NCI-H2196 (cell line): ENCODE measurements at regions not wholly inside any gene's neighbourhood (a gene's known extent, or its start where the extent isn't known, plus 50 kb on each side); places are given as distances from the start of the nearest gene placed in this dataset.

Source experiments
- DNase-seq: peaks from one replicate; lab custom pipeline; 2025; ENCODE audit not compliant: unreplicated experiment; lab: John Stamatoyannopoulos, UW

DNA sequence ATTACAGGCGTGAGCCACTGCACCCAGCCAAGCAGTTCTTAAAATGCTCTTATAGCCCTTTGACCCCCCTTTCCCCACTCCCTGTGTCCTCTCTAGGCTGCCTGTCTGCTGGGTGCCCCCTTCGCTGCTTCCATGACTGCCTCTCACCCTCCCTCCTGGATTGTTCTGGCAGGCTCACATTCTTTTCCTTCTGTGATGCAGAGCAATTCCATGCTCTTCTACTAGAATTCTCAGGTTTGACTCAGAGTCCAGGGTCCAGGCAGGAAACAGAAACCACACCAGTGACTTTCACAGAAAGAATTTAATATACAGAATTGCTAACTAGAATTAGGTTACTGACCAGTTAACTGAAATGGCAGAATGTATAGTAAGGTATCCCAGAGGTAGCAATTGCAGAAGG lies 244.8 kb downstream of the BAMBI start:
- DNase-seq = no peak

DNA sequence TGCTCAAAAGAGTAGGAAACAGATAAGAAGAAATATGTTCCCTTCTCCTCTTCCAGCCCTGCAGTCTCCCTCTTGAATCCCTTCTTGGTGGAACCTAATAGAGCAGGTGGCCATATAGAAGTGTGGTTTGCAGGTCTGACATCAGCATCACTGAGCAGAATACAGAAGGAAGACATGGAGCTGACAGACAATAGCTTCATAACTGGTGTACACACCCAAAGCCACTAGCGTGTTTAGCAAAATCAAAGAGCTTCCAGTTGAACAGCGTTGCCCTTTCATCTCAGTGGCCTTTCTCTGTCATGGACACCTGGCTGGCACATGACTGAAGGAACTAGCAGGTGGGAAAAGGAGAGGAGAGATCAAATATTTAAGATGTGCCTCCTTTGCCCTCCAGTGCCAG lies 245.5 kb downstream of the BAMBI start:
- DNase-seq = no peak

GRCh38 chr10:28924717-28925116 lies 247.4 kb downstream of the BAMBI start:
- DNase-seq = no peak

DNA sequence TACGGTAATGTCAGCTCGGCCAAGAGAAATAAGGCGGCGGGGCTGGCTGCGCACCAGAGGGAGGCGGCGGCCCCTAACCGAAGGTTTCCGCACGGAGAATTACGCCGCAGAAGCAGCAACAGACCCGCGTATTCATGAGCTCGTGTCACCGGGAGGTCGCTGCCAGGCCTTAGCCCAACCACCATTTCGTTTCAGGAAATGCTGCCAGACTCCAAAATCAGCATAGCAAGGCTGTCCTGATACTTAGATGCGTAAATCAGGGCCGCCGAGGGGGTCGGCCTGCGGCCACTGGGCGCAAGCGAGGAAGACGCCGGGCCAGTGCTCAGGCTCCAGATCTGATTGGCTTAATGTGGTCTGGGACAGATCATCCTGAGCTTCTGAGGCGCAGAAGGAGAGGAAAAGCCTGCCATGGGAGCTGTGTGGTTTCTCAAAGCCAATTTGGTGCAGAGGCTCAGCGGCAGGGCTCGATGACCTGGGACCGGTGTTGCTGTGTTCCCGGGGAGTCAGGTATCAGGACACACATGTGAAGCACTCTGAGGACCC lies 247.9 kb downstream of the BAMBI start:
- DNase-seq = no peak

GRCh38 chr10:28926932-28927331 lies 249.6 kb downstream of the BAMBI start:
- no peak for DNase-seq

DNA sequence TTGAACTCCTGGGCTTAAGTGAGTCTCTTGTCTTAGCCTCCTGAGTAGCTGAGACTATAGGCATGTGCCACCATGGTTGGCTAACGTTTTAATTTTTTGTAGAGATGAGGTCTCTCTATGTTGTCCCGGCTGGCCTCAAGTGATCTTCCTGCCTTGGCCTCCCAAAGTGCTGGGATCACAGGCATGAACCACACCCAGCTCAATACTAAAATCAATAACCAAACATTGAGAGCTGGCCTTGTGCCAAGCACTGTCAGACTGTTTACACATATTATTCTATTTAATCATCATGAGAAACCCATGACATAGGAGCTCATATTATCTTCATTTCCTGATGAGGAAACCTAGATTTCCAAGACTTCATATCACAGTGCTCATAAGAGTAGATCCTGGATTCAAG lies 251.2 kb downstream of the BAMBI start:
- no peak for DNase-seq

DNA sequence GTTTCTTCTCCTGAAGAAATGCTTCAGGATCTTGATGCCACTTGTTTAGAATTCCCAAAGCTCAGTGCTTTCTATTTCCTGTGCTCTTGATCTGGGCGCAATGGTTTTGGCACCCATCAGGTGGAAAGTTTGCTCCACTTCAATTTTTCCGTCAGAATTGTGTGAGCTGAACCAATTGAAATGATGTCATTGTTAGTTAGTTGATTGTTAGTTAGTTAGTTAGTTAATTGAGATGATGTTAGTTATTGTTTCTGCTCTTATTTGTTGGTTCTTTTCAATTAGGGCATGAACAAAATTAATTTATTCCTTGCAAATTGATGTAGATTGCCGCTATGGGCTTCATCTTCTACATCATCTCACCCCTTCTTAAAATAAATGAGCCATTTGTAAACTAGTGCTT lies 252.6 kb downstream of the BAMBI start:
- no peak for DNase-seq

- no peak for DNase-seq
These were observed 253.5 kb downstream of the BAMBI start for GRCh38 chr10:28930514-28931495.

GRCh38 chr10:28935061-28935460 lies 257.7 kb downstream of the BAMBI start:
- DNase-seq = no peak

GRCh38 chr10:28937959-28938358 lies 260.6 kb downstream of the BAMBI start:
- no peak for DNase-seq

- no peak for DNase-seq
These were observed 261.4 kb downstream of the BAMBI start for GRCh38 chr10:28938745-28939144.

DNA sequence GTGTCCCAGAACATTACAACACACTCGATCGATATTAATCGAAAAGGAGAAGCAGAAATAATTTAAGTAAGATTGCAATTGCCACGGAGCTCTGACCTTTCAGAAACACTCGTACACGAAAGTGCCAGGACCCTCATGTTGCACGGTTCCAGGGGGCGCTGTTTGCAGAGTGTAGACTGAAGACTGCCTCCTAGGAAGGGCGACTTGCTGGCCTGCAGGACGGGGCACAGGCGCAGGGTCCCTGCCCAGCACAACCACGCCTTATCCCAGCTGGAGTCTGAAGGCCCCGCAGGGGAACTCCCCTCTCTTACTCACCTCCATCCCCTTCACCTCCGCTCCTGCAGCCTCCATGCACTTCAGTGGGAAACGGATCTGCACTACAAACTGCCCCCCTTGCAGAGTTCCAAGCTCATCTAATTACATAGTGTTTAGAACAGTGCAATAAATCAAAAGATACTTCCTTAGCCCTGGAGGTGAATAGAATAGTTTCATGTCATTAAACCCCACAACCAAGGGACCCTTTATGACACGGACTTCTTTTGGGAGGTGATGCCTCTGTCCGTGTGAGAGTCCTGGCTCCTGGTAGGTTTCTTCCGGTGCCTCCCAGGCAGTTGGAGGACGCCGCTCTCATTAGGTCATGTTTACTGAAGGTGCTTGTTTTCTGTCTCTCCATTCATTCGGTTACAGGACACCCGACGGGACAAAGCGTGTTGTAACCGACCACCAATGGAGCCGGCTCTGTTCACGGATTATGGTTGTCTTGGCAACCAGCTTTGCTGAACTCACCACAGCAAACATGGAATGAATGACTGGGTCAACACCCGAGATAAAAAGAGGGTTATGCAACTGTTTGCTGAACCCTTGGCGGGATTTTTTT lies 262.2 kb downstream of the BAMBI start:
- peak; percentile 89 for DNase-seq

DNA sequence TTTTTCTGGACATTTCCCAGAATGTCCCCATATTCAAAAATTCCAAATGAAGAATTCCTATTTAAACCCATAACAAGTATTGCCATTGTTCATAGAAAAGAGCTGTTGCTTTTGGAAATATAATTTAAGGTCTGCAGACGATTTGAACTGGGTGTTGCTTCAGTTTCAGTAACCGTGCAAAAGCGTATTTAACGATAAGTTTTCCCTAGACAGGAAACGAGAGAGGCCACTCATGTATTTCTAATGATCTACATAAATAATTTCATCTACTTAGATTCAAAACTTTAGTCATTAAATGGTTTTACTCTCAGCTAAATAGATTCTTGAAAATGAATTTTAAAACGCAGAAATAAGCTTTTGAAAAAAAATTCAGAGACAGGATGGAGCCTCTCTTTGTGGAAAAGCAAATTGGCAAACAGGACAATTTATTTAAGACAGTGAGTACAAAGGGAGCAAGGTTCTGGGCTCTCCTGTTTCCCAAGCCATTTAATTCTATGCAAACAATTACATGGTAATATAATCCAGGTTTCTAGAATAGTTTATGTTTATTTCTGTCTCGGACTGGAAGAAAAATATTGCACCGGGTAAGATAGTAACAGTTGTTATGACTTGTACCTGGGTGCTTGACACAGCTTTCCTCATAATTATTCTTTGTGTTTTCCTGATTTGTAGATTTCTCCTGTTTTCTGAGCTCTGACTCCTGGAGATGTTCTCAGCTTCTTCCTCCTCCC lies 263.0 kb downstream of the BAMBI start:
- DNase-seq = peak; percentile 39

DNA sequence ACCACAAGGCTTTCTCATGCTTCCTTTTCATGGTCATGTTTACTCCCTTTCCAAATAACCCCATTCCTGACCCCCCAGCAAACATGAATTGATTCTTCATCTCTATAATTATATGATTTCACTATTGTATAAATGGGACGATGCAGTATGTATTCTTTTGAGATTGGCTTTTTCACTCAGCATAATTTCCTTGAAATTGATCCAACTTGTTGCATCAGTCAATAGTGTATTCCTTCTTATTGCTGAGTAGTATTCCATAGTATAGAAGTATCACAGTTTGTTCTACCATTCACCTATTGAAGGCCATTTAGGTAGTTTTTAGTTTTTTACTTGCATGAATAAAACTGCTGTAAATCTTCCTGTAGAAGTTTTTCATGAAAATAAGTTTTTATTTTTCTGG lies 264.7 kb downstream of the BAMBI start:
- DNase-seq = no peak

DNA sequence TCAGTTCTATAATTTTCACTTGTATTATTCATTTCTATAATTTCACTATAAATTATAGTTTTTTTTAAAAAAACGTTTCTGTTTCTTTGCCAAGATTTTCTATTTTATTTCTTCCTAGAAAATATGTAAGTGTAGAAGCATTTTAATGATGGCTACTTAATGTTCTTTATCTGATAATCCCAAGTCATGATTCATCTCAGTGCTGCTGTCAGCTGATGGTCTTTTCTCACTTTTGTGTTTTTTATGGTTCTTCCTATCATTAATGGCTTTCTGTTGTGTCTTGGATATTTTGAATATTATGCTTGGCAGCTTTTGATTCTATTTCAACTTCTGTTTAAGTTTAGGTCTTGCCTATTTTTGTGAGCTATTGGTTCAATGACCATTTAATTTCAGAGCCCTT lies 268.6 kb downstream of the BAMBI start:
- no peak for DNase-seq

- DNase-seq = no peak
These were observed 269.2 kb downstream of the BAMBI start for GRCh38 chr10:28946479-28946878.

DNA sequence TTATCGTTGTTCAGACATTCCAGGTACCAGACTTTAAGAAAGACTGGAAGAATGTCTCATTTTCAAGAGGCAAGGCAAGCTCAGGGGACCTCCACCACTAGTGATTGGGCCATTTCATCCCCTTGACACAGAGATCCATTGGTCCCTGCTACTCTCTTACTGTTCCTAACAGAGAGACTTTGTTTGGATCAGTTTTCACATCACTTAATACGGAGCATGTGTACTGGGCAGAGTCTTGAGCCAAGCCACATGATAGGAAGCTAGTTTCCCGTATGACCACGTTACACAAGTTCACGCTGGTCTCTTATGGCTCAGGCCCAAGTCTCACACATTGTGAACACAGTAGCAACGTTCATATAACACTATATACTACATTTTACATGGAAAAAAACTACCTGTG lies 269.9 kb downstream of the BAMBI start:
- no peak for DNase-seq

GRCh38 chr10:28948046-28948445 lies 270.7 kb downstream of the BAMBI start:
- DNase-seq = no peak

DNA sequence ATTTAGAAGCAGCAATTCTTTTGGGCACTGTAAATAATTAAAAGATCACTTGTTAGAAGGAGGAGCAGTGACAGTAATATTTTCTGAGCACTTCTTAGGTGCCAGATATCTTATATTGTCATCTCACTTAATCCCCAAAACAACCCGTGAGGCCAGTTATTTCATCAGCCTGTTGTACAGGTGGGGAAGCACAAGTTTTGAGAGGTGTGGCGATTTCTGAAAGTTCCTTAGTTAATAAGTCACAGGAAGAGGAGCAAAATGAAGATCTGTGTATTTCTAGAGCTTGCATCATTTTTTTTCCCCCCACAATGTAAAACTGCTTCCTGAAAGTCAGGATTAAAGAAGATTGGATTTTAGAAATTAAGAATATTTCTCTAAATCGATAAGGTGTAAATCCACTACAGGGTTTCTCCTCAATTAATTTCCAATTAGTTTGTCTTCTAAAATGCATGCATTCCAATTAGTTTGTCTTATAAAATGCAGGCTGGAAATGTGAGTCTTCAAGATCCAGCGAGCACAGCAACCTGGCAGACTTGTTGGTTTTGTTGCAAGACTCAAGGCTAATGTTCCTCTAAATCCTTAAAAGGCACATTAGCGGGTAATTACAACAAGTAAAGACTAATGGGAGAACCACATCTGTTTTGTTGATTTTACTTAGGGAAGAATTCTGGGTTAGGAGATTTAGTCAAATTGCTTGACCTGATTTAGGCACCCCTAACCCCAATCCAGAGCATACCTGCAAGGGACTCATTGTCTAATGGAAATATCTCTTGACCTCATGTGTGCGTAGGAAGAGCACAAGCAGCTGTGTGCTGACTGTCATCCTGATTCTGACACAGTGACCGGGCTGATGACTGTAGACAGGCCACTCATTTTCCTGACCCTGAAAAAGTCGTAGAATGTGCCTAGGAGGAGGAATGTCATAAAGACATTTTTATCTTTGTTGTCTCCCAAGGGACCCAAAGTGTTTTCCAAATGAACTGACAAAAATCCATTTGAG lies 272.0 kb downstream of the BAMBI start:
- DNase-seq = no peak

DNA sequence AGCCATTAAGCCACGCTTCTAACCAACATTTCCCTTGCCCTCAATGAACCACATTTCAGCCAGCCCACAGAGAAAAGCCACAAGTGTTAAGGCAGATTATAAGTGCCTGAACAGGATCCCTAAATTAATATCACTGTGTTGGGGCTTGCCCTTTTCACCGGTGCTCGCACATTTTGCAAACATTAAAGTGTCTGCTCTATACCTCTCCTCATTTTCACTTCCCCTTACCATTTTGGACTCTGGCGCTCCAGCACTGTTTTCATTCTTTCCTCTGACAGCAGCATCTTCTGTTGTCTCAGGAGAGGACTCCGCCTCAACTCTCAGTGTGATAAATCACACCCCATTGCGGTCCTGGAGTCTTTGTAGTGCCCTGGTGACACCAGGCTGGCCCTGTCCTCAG lies 274.2 kb downstream of the BAMBI start:
- DNase-seq = no peak
